Fibroblast of lung (primary cell): ENCODE measurements at regions not wholly inside any gene's neighbourhood (a gene's known extent, or its start where the extent isn't known, plus 50 kb on each side); places are given as distances from the start of the nearest gene placed in this dataset.

Experiments
- CTCF ChIP-seq, 2 donors: IDR thresholded peaks in 1 of 2; conservative IDR thresholded peaks in 1 of 2; 1 replicate in 1 of 2; 2 replicates in 1 of 2; pipeline ENCODE4 v1.5.1; 2011 to 2012; ENCODE audit warnings: low read length in 2 of 2, control low read depth in 1 of 2, inconsistent platforms in 1 of 2, low read depth in 1 of 2, mild to moderate bottlenecking in 1 of 2
- EZH2 ChIP-seq: IDR thresholded peaks from 2 replicates; pipeline ENCODE4 v1.5.1; 2012; ENCODE audit warnings: low read length, control low read depth, mild to moderate bottlenecking; ENCODE audit errors: missing control alignments

- TF ChIP-seq CTCF (conservative IDR thresholded peaks at IDR 0.05 in 1 of 2, IDR thresholded peaks at IDR 0.05 in 1 of 2; ENCODE audit: low read depth in 1 of 2, low read length in 2 of 2) = no peak
- TF ChIP-seq EZH2 = no peak
Measured at GRCh38 chr12:131432532-131433260, 278.2 kb upstream of the SFSWAP start.
